GM10266 (cell line): ENCODE measurements at regions not wholly inside any gene's neighbourhood (a gene's known extent, or its start where the extent isn't known, plus 50 kb on each side); places are given as distances from the start of the nearest gene placed in this dataset.
A peak's percentile ranks its signal among the peaks of the same experiment; 100 is the strongest.

Experiments used
- DNase-seq: peaks from one replicate; pipeline ENCODE4 v3.0.0; 2012; ENCODE audit errors: extremely low spot score
- CTCF ChIP-seq: IDR thresholded peaks from 2 replicates; pipeline ENCODE4 v1.5.1; 2012; ENCODE audit warnings: mild to moderate bottlenecking, low read depth; ENCODE audit not compliant: control insufficient read depth, insufficient read depth; ENCODE audit errors: missing control alignments

DNA sequence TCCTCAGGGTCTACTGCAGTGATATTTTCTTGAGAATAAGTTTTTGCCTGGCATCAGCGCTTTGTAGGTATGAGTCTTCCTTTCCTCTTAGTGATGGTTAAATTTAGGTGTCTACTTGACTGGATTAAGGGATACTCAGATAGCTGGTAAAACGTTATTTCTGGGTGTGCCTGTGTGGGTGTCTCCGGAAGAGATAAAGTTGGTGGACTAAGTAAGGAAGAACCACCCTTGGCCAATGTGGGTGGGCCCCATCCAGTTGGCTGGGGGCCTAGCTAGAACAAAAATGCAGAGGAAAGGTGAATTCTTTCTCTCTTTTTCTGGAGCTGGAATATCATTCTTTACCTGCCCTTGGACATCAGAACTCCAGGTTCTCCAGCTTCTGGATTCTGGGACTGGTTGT is 138.8 kb downstream of the ADCYAP1R1 start:
- no peak for DNase-seq
- no peak for TF ChIP-seq CTCF

DNA sequence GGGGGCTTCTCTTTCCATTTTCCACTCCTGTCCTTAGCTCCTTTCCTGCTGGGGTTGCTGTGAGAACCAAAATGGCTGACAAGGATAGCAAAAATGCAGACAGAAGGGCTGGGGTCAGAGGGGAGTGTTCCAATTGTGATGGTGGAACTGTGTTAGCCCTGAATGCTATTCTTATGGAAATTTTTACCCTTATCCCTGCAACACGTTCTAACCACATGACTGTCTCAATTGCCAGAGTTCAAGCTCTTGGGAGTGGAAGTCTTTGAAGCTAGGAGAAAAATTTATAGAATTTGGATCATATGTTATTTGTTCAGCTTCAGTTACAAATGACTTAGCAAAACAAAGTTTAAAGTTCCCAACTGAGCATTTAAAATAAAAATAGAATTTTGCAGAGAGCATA is 134.1 kb downstream of the ADCYAP1R1 start:
- no peak for TF ChIP-seq CTCF
- DNase-seq: no peak

DNA sequence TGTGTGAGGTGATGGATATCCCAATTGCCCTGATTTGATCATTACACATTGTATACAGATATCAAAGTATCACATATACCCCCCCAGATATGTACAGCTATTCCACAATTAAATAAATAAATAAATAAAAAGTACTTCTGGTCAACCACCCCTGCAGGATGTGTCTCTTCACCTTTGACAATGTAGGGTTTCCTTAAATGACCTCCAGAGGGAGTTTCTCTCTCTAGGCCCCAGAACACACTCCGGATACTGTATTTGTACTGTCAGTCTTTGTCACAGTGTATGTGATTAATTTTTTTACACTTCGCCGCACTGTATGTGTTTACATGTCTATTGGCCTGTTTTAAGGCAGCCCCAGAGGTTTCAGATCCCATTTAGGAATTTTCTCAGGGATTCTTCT is 123.6 kb downstream of the ADCYAP1R1 start:
- no peak for DNase-seq
- peak; percentile 9 for TF ChIP-seq CTCF

GRCh38 chr7:31171984-31172383 is 119.9 kb downstream of the ADCYAP1R1 start:
- TF ChIP-seq CTCF: no peak
- DNase-seq: no peak

GRCh38 chr7:31171216-31171785 is 119.2 kb downstream of the ADCYAP1R1 start:
- DNase-seq: no peak
- TF ChIP-seq CTCF: no peak
